HG03457 (cell line): ENCODE measurements at regions not wholly inside any gene's neighbourhood (a gene's known extent, or its start where the extent isn't known, plus 50 kb on each side); places are given as distances from the start of the nearest gene placed in this dataset.

Experiments used
- ATAC-seq: cut with Tn5 transposase; IDR thresholded peaks from one replicate; pipeline ENCODE4 v1.9.1; 2021; ENCODE audit warnings: moderate number of reproducible peaks; ENCODE audit not compliant: unreplicated experiment

- ATAC-seq, result no peak
These were observed 222.9 kb upstream of the TBC1D5 start for GRCh38 chr3:17965331-17965730.

GRCh38 chr3:17964108-17964507, 221.7 kb upstream of the TBC1D5 start:
- no peak for ATAC-seq

GRCh38 chr3:17955411-17955810, 213.0 kb upstream of the TBC1D5 start:
- no peak for ATAC-seq

- no peak for ATAC-seq
These were observed 212.4 kb upstream of the TBC1D5 start for GRCh38 chr3:17954801-17955200.

GRCh38 chr3:17951241-17951640, 208.8 kb upstream of the TBC1D5 start:
- no peak for ATAC-seq

GRCh38 chr3:17949101-17949500, 206.7 kb upstream of the TBC1D5 start:
- no peak for ATAC-seq

- ATAC-seq, result no peak
These were observed 205.4 kb upstream of the TBC1D5 start for GRCh38 chr3:17947833-17948232.

GRCh38 chr3:17946619-17947018, 204.2 kb upstream of the TBC1D5 start:
- ATAC-seq, result no peak

GRCh38 chr3:17945799-17946399, 203.5 kb upstream of the TBC1D5 start:
- ATAC-seq, result no peak

- ATAC-seq, result no peak
These were observed 202.8 kb upstream of the TBC1D5 start for GRCh38 chr3:17945018-17945798.

- no peak for ATAC-seq
These were observed 200.4 kb upstream of the TBC1D5 start for GRCh38 chr3:17942856-17943255.

- no peak for ATAC-seq
These were observed 199.3 kb upstream of the TBC1D5 start for GRCh38 chr3:17941766-17942165.

- no peak for ATAC-seq
These were observed 198.7 kb upstream of the TBC1D5 start for GRCh38 chr3:17941152-17941551.

GRCh38 chr3:17939157-17939556, 196.7 kb upstream of the TBC1D5 start:
- no peak for ATAC-seq

- ATAC-seq, result no peak
These were observed 195.9 kb upstream of the TBC1D5 start for GRCh38 chr3:17938313-17938712.

- ATAC-seq, result no peak
These were observed 194.5 kb upstream of the TBC1D5 start for GRCh38 chr3:17936736-17937480.

GRCh38 chr3:17935222-17935621, 192.8 kb upstream of the TBC1D5 start:
- ATAC-seq, result no peak

GRCh38 chr3:17932136-17932771, 189.8 kb upstream of the TBC1D5 start:
- no peak for ATAC-seq

GRCh38 chr3:17931131-17931530, 188.7 kb upstream of the TBC1D5 start:
- ATAC-seq, result no peak

- no peak for ATAC-seq
These were observed 186.2 kb upstream of the TBC1D5 start for GRCh38 chr3:17928502-17929145.

GRCh38 chr3:17927036-17927435, 184.6 kb upstream of the TBC1D5 start:
- no peak for ATAC-seq
